Keratinocyte (primary cell): ENCODE measurements at regions not wholly inside any gene's neighbourhood (a gene's known extent, or its start where the extent isn't known, plus 50 kb on each side); places are given as distances from the start of the nearest gene placed in this dataset.

Source experiments
- DNase-seq: peaks from one replicate; pipeline ENCODE4 v3.0.0-alpha.2; 2011; ENCODE audit warnings: low read depth, missing footprints, low spot score
- FAIRE-seq: peaks from 2 replicates; lab custom pipeline; 2011; peaks lifted over from hg19 to GRCh38; lab: Jason Lieb, UNC
- H2AFZ ChIP-seq: 2 replicates; pipeline ENCODE4 v1.6.0; 2012; ENCODE audit warnings: low read length, control low read depth, inconsistent platforms; ENCODE audit not compliant: control insufficient read depth
- H3K27ac ChIP-seq: 2 replicates; pipeline ENCODE4 v1.5.1; 2011; ENCODE audit warnings: low read length; ENCODE audit not compliant: control insufficient read depth, insufficient read depth
- H3K27me3 ChIP-seq: 3 replicates; pipeline ENCODE4 v1.6.0; 2011; ENCODE audit warnings: low read length; ENCODE audit not compliant: control insufficient read depth, insufficient read depth; ENCODE audit errors: extremely low read depth
- H3K36me3 ChIP-seq, 2 experiments: 2 replicates in 1 of 2; 3 replicates in 1 of 2; pipeline ENCODE4 v1.5.1; 2011; ENCODE audit warnings: low read length in 2 of 2, mild to moderate bottlenecking in 1 of 2; ENCODE audit not compliant: control insufficient read depth in 2 of 2, insufficient read depth in 2 of 2; ENCODE audit errors: extremely low read depth in 1 of 2
- H3K4me1 ChIP-seq: 3 replicates; pipeline ENCODE4 v1.5.1; 2011; ENCODE audit warnings: low read length; ENCODE audit not compliant: control insufficient read depth, insufficient read depth; ENCODE audit errors: extremely low read depth
- H3K4me2 ChIP-seq: 3 replicates; pipeline ENCODE4 v1.6.0; 2011; ENCODE audit warnings: low read depth, low read length; ENCODE audit not compliant: control insufficient read depth, insufficient read depth; ENCODE audit errors: extremely low read depth
- H3K4me3 ChIP-seq, 3 experiments: fragments of 200-600 bp in 1 of 3; sonication (generic) in 1 of 3; 2 replicates in 2 of 3; 3 replicates in 1 of 3; pipeline ENCODE4 v1.5.1; 2011 to 2016; ENCODE audit warnings: low read length in 3 of 3, mild to moderate bottlenecking in 3 of 3, control low read depth in 2 of 3, inconsistent platforms in 1 of 3, low read depth in 1 of 3, mixed read lengths in 1 of 3, mixed run types in 1 of 3, moderate library complexity in 1 of 3; ENCODE audit not compliant: control insufficient read depth in 2 of 3, insufficient read depth in 2 of 3; ENCODE audit errors: extremely low read depth in 1 of 3
- H3K79me2 ChIP-seq: 2 replicates; pipeline ENCODE4 v1.6.0; 2012; ENCODE audit warnings: low read length; ENCODE audit not compliant: control insufficient read depth, insufficient read depth
- H3K9ac ChIP-seq: 3 replicates; pipeline ENCODE4 v1.6.0; 2011; ENCODE audit warnings: low read length; ENCODE audit not compliant: control insufficient read depth, insufficient read depth; ENCODE audit errors: extremely low read depth
- H3K9me1 ChIP-seq: 3 replicates; pipeline ENCODE4 v1.6.0; 2011; ENCODE audit warnings: low read length; ENCODE audit not compliant: control insufficient read depth, insufficient read depth; ENCODE audit errors: extremely low read depth
- H3K9me3 ChIP-seq: 2 replicates; pipeline ENCODE4 v1.5.1; 2012; ENCODE audit warnings: low read depth, low read length; ENCODE audit not compliant: control insufficient read depth
- H4K20me1 ChIP-seq: 3 replicates; pipeline ENCODE4 v1.6.0; 2011; ENCODE audit warnings: low read length; ENCODE audit not compliant: control insufficient read depth, insufficient read depth; ENCODE audit errors: extremely low read depth
- CTCF ChIP-seq, 3 experiments: IDR thresholded peaks in 1 of 3; conservative IDR thresholded peaks in 1 of 3; optimal IDR thresholded peaks in 1 of 3; 2 replicates in 2 of 3; 3 replicates in 1 of 3; pipeline versions ENCODE3 to v1.5.1; 2011; ENCODE audit warnings: low read length in 3 of 3, mild to moderate bottlenecking in 3 of 3, moderate library complexity in 2 of 3, control low read depth in 1 of 3, inconsistent platforms in 1 of 3; ENCODE audit not compliant: insufficient read depth in 2 of 3; ENCODE audit errors: extremely low read depth in 1 of 3
- EZH2 ChIP-seq: IDR thresholded peaks from one replicate; pipeline ENCODE4 v1.6.1; 2012; ENCODE audit warnings: inconsistent platforms, mild to moderate bottlenecking, low read length, moderate library complexity
- dilution Hi-C: fragments of 300-500 bp; cut with MboI; formaldehyde crosslinking; loops from one replicate; pipeline ENCODE4 v1.7.0; 2020; ENCODE audit warnings: low sequenced_read_pairs; ENCODE audit not compliant: extremely low pct_ligation_motif_present

GRCh38 chr18:39972521-39972920 lies 1982.5 kb upstream of the PIK3C3 start:
- FAIRE-seq (no peak), DNase-seq (no peak)
- H4K20me1 ChIP-seq, result no peaks in the 10 kb centered on the region
- no peak overlapping the region for H3K4me2 ChIP-seq
- H3K79me2 ChIP-seq, result no peaks in the 10 kb centered on the region
- H3K27ac ChIP-seq, result no peak overlapping the region
- no peaks in the 10 kb centered on the region for H3K9me3 ChIP-seq
- no peak overlapping the region for H3K9ac ChIP-seq
- H3K4me1 ChIP-seq, result peaks cover 7% of the 10 kb centered on the region
- dilution Hi-C loops, result no loop called here
- no peaks in the 10 kb centered on the region for H3K36me3 ChIP-seq
- H3K27me3 ChIP-seq, result no peaks in the 10 kb centered on the region
- TF ChIP-seq EZH2 (no peak), CTCF (optimal IDR thresholded peaks at IDR 0.05 in 1 of 3, IDR thresholded peaks at IDR 0.05 in 1 of 3, conservative IDR thresholded peaks at IDR 0.05 in 1 of 3; ENCODE audit: extremely low read depth in 1 of 3, insufficient read depth in 2 of 3, low read length in 3 of 3) (no peak)
- no peak overlapping the region for H3K4me3 ChIP-seq
- no peak overlapping the region for H2AFZ ChIP-seq
- H3K9me1 ChIP-seq, result no peaks in the 10 kb centered on the region

DNA sequence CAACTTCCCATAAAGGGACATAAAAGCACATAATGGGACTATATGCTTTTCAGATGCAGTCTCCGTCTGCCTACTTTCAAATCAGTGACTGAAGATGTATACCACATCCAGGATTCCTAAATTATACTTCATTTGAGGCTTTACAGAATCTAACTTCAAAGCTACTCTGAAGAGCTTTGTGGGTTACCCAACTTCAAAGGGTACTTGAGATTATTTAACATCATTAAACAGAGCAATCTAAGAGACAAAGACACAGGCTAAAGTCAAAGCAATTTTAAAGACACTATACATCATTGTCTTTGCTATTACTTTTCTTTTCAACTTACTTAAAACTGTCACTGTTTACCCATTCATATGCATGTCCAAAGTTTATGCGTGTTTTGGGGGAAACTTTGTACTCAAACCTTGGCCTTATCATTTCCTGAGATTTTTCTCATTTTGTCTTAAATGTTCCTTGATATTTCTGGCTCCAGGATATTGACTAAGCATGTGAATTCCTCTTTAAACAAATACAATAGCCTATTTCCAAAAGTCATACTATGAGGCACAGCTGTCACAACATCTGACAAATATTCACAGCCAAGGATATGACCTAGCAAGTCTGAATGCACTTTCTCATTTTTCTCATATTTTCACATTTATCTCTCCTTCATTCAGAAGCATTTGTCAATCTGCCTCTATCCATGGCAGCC lies 1985.1 kb upstream of the PIK3C3 start:
- H3K4me1 ChIP-seq, result peaks cover 7% of the 10 kb centered on the region
- H3K9ac ChIP-seq, result no peak overlapping the region
- no peak overlapping the region for H3K4me2 ChIP-seq
- H3K27ac ChIP-seq, result no peak overlapping the region
- H4K20me1 ChIP-seq, result no peaks in the 10 kb centered on the region
- H3K9me3 ChIP-seq, result no peaks in the 10 kb centered on the region
- dilution Hi-C loops, result no loop called here
- no peaks in the 10 kb centered on the region for H3K79me2 ChIP-seq
- no peak for DNase-seq
- no peaks in the 10 kb centered on the region for H3K36me3 ChIP-seq
- no peak for TF ChIP-seq CTCF (optimal IDR thresholded peaks at IDR 0.05 in 1 of 3, IDR thresholded peaks at IDR 0.05 in 1 of 3, conservative IDR thresholded peaks at IDR 0.05 in 1 of 3; ENCODE audit: extremely low read depth in 1 of 3, insufficient read depth in 2 of 3, low read length in 3 of 3)
- no peaks in the 10 kb centered on the region for H3K27me3 ChIP-seq
- no peak overlapping the region for H3K4me3 ChIP-seq
- peak overlapping the region; percentile 46 for H2AFZ ChIP-seq
- FAIRE-seq, result no peak
- no peaks in the 10 kb centered on the region for H3K9me1 ChIP-seq
